H1 (cell line): ENCODE measurements at regions not wholly inside any gene's neighbourhood (a gene's known extent, or its start where the extent isn't known, plus 50 kb on each side); places are given as distances from the start of the nearest gene placed in this dataset.

Experiments
- CHD7 ChIP-seq: fragments of 300-600 bp; sonication (generic); IDR thresholded peaks from 2 replicates; pipeline ENCODE4 v1.7.1; 2012; ENCODE audit warnings: low read length, moderate library complexity, mild to moderate bottlenecking, inconsistent platforms; ENCODE audit not compliant: insufficient replicate concordance
- EZH2 ChIP-seq: fragments of 200-600 bp; sonication (generic); IDR thresholded peaks from 2 replicates; pipeline ENCODE4 v1.7.1; 2012; ENCODE audit warnings: low read depth, mild to moderate bottlenecking, moderate library complexity, low read length, inconsistent platforms; ENCODE audit not compliant: severe bottlenecking
- GTF2F1 ChIP-seq: IDR thresholded peaks from 2 replicates; pipeline ENCODE4 v1.6.1; 2012; ENCODE audit warnings: low read depth, low read length, improper control_type of control experiment, borderline replicate concordance
- JUND ChIP-seq: IDR thresholded peaks from 2 replicates; pipeline ENCODE4 v1.6.1; 2011; ENCODE audit warnings: mild to moderate bottlenecking, improper control_type of control experiment, low read length
- MAX ChIP-seq: IDR thresholded peaks from 2 replicates; pipeline ENCODE4 v1.6.1; 2012; ENCODE audit warnings: inconsistent platforms
- POU5F1 ChIP-seq: IDR thresholded peaks from 2 replicates; pipeline ENCODE4 v1.6.1; 2011; ENCODE audit warnings: low read depth, mild to moderate bottlenecking, low read length, moderate library complexity
- RNF2 ChIP-seq: fragments of 200-900, 300-1000 bp; sonication (generic); IDR thresholded peaks from 2 replicates; pipeline ENCODE4 v1.7.1; 2016; ENCODE audit warnings: borderline replicate concordance, low read depth, mild to moderate bottlenecking, antibody characterized with exemption, low read length; ENCODE audit not compliant: poor library complexity, severe bottlenecking; ENCODE audit errors: missing control alignments
- SP2 ChIP-seq: IDR thresholded peaks from 2 replicates; pipeline ENCODE4 v1.6.1; 2012; ENCODE audit warnings: mild to moderate bottlenecking, low read length, inconsistent platforms
- TAF1 ChIP-seq: IDR thresholded peaks from 2 replicates; pipeline ENCODE4 v1.6.1; 2011; ENCODE audit warnings: mild to moderate bottlenecking, low read depth, low read length
- TF ChIP-seq, protein P1 (sequence below): IDR thresholded peaks from 2 replicates; pipeline ENCODE4 v1.6.1; 2011; ENCODE audit warnings: low read depth, mild to moderate bottlenecking, low read length; ENCODE audit not compliant: insufficient read depth

DNA sequence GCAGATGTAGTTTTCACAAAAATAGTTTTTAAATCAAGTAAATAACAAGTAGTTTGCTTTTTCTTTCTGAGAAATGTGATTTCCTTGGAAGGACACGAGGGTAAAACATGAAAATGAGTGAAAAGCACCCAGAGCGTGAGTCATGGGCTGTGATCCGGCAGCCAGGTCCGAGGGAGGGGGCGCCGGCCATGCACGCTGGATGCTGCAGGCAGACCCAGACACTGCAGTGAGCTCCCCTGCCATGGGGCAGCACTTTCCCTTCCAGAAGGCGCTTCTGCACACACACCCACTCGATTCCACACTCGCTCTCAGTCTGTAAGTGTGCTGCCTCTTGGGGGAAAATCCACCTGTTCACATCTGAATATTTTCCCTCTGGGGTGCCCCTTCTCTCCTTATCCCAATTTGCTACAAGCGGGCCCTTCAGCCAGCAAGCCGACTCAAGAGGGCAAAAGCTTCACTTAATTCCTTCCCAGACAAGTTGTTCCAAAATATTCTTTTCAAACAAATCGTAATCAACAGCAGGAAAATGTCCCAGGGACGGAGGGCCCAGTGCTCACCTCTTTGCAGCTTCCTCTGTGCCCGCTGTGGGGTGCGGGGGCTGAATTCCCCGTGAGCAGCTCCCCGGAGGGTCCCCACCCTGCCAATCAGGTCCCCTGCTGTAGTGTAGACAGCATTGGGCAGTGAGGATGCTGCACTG lies 87.0 kb upstream of the ID2 start (continued):
- no peak for TF ChIP-seq CHD7
- TF ChIP-seq, protein P1, sequence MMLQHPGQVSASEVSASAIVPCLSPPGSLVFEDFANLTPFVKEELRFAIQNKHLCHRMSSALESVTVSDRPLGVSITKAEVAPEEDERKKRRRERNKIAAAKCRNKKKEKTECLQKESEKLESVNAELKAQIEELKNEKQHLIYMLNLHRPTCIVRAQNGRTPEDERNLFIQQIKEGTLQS, result no peak
- no peak for TF ChIP-seq TAF1
- TF ChIP-seq RNF2, result no peak
- no peak for TF ChIP-seq SP2
- no peak for TF ChIP-seq JUND
- no peak for TF ChIP-seq EZH2
- no peak for TF ChIP-seq GTF2F1
- no peak for TF ChIP-seq MAX
- TF ChIP-seq POU5F1, result no peak
